PFSK-1 (cell line): ENCODE measurements at regions not wholly inside any gene's neighbourhood (a gene's known extent, or its start where the extent isn't known, plus 50 kb on each side); places are given as distances from the start of the nearest gene placed in this dataset.

Source experiments
- FOXP2 ChIP-seq: optimal IDR thresholded peaks from 2 replicates; pipeline ENCODE3; 2011; ENCODE audit warnings: borderline replicate concordance, control low read depth, inconsistent platforms; ENCODE audit not compliant: insufficient read depth; ENCODE audit errors: extremely low read length, extremely low read depth
- POLR2AphosphoS5 ChIP-seq: IDR thresholded peaks from 2 replicates; pipeline ENCODE4 v1.6.1; 2012; ENCODE audit warnings: low read depth, mild to moderate bottlenecking, control low read depth, low read length, moderate library complexity
- REST ChIP-seq, 2 experiments: IDR thresholded peaks; 2 replicates each; pipeline versions ENCODE4 v1.6.1 to v1.8.0; 2011 to 2012; ENCODE audit warnings: low read depth in 2 of 2, low read length in 2 of 2, control low read depth in 1 of 2, inconsistent platforms in 1 of 2, mild to moderate bottlenecking in 1 of 2, moderate library complexity in 1 of 2; ENCODE audit not compliant: insufficient read depth in 1 of 2
- SIN3A ChIP-seq: IDR thresholded peaks from 2 replicates; pipeline ENCODE4 v1.6.1; 2012; ENCODE audit warnings: mild to moderate bottlenecking, low read length, moderate library complexity, borderline replicate concordance; ENCODE audit not compliant: insufficient read depth
- TAF1 ChIP-seq: IDR thresholded peaks from 2 replicates; pipeline ENCODE4 v1.6.1; 2012; ENCODE audit warnings: low read length, control low read depth, borderline replicate concordance; ENCODE audit not compliant: insufficient read depth

GRCh38 chr3:31431321-31431720, 101.4 kb upstream of the STT3B start:
- TF ChIP-seq POLR2AphosphoS5 = no peak
- TF ChIP-seq TAF1 = no peak
- no peak for TF ChIP-seq SIN3A
- no peak for TF ChIP-seq REST (IDR thresholded peaks at IDR 0.05; ENCODE audit: insufficient read depth in 1 of 2, low read depth in 2 of 2, low read length in 2 of 2)
- no peak for TF ChIP-seq FOXP2
